Gastroesophageal sphincter (tissue), 3 donors: ENCODE measurements at regions not wholly inside any gene's neighbourhood (a gene's known extent, or its start where the extent isn't known, plus 50 kb on each side); places are given as distances from the start of the nearest gene placed in this dataset.

ENCODE experiments used
- CTCF ChIP-seq, 4 experiments: fragments of 200-600 bp in 2 of 4; fragments of 450-650 bp in 2 of 4; sonication (generic) in 1 of 4; IDR thresholded peaks; one replicate each; pipeline ENCODE4 v1.5.1; 2017 to 2019; ENCODE audit warnings: antibody characterized with exemption in 4 of 4, mild to moderate bottlenecking in 2 of 4, moderate library complexity in 2 of 4
- POLR2AphosphoS5 ChIP-seq: sonication (generic); formaldehyde crosslinking; IDR thresholded peaks from one replicate; pipeline ENCODE4 v1.6.1; 2017; ENCODE audit warnings: antibody characterized with exemption

DNA sequence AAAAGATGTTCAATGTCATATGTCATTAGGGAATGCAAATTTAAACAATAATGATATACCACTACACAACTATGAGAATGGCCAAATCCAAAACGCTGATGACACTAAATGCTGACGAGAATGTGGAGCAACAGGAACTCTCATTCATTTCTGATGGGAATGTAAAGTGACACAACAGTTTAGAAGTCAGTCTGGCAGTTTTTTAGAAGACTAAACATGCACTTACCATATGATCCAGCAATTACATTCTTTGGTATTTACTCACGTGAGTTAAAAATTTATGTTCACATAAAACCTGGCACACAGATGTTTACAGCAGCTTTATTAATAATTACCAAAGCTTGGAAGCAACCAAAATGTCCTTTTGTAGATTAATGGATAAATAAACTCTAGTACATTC, 110.4 kb upstream of the C1orf21 start:
- TF ChIP-seq CTCF (IDR thresholded peaks at IDR 0.05): no peak
- no peak for TF ChIP-seq POLR2AphosphoS5
